Effector memory CD8-positive, alpha-beta T cell (primary cell): ENCODE measurements at regions not wholly inside any gene's neighbourhood (a gene's known extent, or its start where the extent isn't known, plus 50 kb on each side); places are given as distances from the start of the nearest gene placed in this dataset.

ENCODE experiments used
- ATAC-seq: fragments of 150-1000 bp; cut with Tn5 transposase; replicated peaks from 2 replicates; pipeline ENCODE4 v1.10.0; 2021; ENCODE audit warnings: mild to moderate bottlenecking, moderate library complexity
- DNase-seq, 3 experiments: peaks; one replicate each; pipeline ENCODE4 v3.0.0; 2021
- H3K27ac Mint-ChIP-seq, 2 donors: one replicate each; pipeline ENCODE4 v1.8.0; 2022; ENCODE audit warnings: mild to moderate bottlenecking in 2 of 2, mixed read lengths in 2 of 2, moderate library complexity in 2 of 2
- H3K27me3 Mint-ChIP-seq, 2 donors: one replicate each; pipeline ENCODE4 v1.8.0; 2022; ENCODE audit warnings: mixed read lengths in 2 of 2
- H3K36me3 Mint-ChIP-seq: one replicate; pipeline ENCODE4 v1.8.0; 2022; ENCODE audit warnings: mild to moderate bottlenecking, moderate library complexity, mixed read lengths; ENCODE audit not compliant: insufficient read depth
- H3K4me1 Mint-ChIP-seq, 2 donors: one replicate each; pipeline ENCODE4 v1.8.0; 2022; ENCODE audit warnings: low read depth in 2 of 2, mixed read lengths in 2 of 2
- H3K4me3 Mint-ChIP-seq, 2 donors: one replicate each; pipeline ENCODE4 v1.8.0; 2022; ENCODE audit warnings: mild to moderate bottlenecking in 2 of 2, mixed read lengths in 2 of 2, moderate library complexity in 2 of 2
- H3K9me3 Mint-ChIP-seq, 2 donors: one replicate each; pipeline ENCODE4 v1.8.0; 2022; ENCODE audit warnings: mixed read lengths in 2 of 2

DNA sequence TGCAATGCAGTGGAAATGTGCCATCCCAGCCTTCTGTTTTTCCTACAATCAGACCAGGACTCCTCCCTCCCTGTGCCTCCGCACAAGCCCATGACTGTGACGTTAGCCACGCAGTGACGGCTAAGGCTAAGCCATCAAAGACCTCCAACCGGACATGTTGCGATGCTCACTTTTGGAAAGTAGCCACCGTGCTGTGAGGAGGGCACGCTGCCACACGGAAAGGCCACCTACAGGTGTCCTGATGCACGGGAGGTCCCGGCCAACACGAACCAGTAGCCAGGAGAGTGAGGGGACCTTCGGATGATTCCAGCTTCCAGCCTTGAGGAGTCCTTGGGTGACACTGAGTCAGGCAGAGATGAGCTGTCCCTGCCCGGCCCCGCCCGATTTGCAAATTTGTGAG lies 53.9 kb downstream of the FOXL1 start:
- no peaks in the 10 kb centered on the region for H3K9me3 Mint-ChIP-seq
- H3K4me1 Mint-ChIP-seq = peaks cover 0 to 3% of the 10 kb centered on the region in 2 donors
- no peak overlapping the region for H3K27ac Mint-ChIP-seq
- DNase-seq (no peak), ATAC-seq (no peak)
- H3K36me3 Mint-ChIP-seq = no peaks in the 10 kb centered on the region
- H3K27me3 Mint-ChIP-seq = peaks cover 18 to 35% of the 10 kb centered on the region in 2 donors
- H3K4me3 Mint-ChIP-seq = no peak overlapping the region

DNA sequence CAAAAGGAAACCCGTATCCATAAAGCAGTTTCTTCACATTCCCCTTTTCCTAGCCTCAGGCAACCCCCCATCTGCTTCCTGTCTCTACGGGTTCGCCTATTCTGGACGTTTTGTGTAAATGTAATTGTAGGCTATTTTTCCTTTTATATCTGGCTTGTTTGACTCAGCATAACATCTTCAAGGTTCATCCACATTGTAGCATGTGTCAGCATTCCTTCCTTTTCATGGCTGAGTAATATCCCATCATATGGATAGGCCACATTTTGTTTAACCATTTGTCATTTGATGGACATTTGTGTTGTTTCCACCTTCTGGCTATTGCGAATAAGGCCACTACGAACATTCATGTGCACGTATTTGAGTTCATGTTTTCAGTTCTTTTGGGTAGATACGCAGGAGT lies 54.6 kb downstream of the FOXL1 start:
- H3K27me3 Mint-ChIP-seq = peaks cover 22 to 42% of the 10 kb centered on the region in 2 donors
- no peak overlapping the region for H3K27ac Mint-ChIP-seq
- H3K4me1 Mint-ChIP-seq = peaks cover 0 to 3% of the 10 kb centered on the region in 2 donors
- H3K36me3 Mint-ChIP-seq = no peaks in the 10 kb centered on the region
- no peak for DNase-seq
- H3K4me3 Mint-ChIP-seq = no peak overlapping the region
- no peak for ATAC-seq
- no peaks in the 10 kb centered on the region for H3K9me3 Mint-ChIP-seq

DNA sequence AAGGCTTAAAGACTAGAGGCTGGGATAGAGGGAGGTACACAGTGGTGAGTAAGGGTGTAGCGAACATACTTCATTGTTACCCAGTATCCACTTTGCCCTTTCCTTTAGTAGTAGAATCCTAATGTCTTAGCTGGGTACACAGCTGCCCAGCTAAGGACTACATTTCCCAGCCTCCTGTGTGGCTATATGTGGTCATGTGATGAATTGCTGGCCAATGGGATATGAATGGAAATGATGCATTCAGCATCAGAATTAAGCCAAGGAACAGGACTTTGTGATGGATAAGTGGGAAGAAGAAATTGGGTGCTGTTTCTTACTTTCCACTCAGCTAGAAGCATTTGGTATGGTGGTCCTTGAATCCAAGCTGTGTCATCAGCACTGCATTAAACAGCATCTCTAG lies 55.9 kb downstream of the FOXL1 start:
- DNase-seq = no peak
- H3K4me3 Mint-ChIP-seq = no peak overlapping the region
- H3K4me1 Mint-ChIP-seq = peaks cover 0 to 3% of the 10 kb centered on the region in 2 donors
- ATAC-seq = no peak
- H3K36me3 Mint-ChIP-seq = no peaks in the 10 kb centered on the region
- no peaks in the 10 kb centered on the region for H3K9me3 Mint-ChIP-seq
- H3K27ac Mint-ChIP-seq = no peak overlapping the region
- H3K27me3 Mint-ChIP-seq = peaks cover 21 to 55% of the 10 kb centered on the region in 2 donors

DNA sequence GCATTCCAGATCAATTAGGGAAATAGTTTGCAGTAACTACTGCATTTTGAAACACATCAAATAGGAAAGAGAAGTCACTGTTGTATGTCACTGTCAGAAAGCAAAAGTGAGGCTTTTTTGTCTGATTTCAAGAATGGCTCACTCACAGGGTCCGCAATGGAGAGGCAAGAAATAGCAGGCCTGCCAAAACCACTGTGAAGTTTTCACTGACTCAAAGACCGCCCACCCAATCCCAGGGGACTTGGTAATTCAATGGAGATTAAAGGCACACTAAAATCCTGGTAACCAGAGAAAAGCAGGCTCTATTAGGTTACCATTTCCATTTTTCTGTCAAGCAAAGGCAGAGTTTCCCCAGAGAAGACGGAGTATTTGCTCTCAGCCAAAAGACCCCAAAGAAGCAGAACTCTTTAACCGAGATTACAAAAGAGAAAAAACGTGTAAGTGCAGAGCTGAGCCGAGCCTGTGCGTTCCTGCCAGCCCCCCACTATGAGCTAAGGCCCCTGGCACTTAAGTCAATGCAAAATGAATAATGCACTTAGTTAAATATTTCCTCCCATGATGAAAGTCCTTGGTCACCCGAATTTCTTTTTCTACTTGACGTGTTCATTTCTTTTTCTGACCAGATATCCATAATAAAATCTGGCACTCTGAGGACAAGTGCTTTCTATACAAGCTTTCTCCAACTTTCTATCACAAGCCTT lies 57.0 kb downstream of the FOXL1 start:
- no peak overlapping the region for H3K4me3 Mint-ChIP-seq
- H3K4me1 Mint-ChIP-seq = peaks cover 0 to 1% of the 10 kb centered on the region in 2 donors

DNA sequence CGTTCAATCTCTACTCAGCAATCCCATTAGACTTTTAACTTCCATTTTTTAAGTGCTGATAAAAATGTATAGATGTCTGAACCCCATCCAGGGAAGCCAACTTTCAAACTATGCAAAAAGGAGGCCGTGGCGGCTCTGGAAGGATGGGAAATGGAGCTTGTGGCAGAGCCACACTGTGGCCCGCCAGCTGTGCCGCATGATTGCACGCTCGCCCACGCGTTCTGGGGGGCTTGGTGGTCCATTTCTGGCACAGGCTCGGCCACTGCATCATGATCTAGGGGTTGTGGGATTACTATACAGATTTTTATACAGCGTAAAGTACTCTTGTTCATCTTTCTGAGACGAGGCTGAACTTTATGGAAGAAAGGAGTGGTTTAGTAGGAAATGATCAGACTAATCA lies 57.6 kb downstream of the FOXL1 start:
- H3K4me3 Mint-ChIP-seq = no peak overlapping the region
- no peak overlapping the region for H3K27ac Mint-ChIP-seq
- peaks cover 18 to 52% of the 10 kb centered on the region in 2 donors for H3K27me3 Mint-ChIP-seq
- ATAC-seq (no peak), DNase-seq (no peak)
- H3K4me1 Mint-ChIP-seq = no peaks in the 10 kb centered on the region
- H3K9me3 Mint-ChIP-seq = no peaks in the 10 kb centered on the region
- H3K36me3 Mint-ChIP-seq = no peaks in the 10 kb centered on the region

More for the DNA sequence above, 57.0 kb downstream of the FOXL1 start:
- ATAC-seq (no peak), DNase-seq (no peak)
- no peaks in the 10 kb centered on the region for H3K9me3 Mint-ChIP-seq
- H3K36me3 Mint-ChIP-seq = no peaks in the 10 kb centered on the region
- H3K27me3 Mint-ChIP-seq = peaks cover 18 to 58% of the 10 kb centered on the region in 2 donors
- H3K27ac Mint-ChIP-seq = no peak overlapping the region

DNA sequence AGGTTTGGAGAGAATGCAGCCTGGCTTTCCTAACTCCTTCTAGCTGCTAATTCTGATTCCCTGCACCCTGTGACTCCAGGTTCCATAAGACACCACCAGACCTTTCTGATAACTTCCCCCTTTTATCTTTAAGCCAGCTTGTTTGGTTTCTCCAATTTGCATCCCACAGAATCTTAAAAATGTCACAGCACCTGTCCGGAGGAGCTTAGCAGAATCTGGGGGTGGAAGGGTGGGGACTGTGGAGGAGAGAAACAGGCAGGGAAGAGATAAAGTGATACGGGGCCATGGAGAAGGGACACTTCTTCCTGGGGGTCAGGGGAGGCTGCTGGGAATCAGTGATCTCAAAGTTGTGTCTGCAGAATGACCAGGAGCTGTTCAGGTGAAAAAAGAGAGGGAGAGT lies 59.4 kb downstream of the FOXL1 start:
- DNase-seq (no peak), ATAC-seq (no peak)
- Mint-ChIP-seq H3K27ac (no peak overlapping the region), H3K27me3 (peaks cover 18 to 44% of the 10 kb centered on the region in 2 donors), H3K4me3 (no peak overlapping the region), H3K36me3 (no peaks in the 10 kb centered on the region), H3K9me3 (no peaks in the 10 kb centered on the region), H3K4me1 (no peaks in the 10 kb centered on the region)

DNA sequence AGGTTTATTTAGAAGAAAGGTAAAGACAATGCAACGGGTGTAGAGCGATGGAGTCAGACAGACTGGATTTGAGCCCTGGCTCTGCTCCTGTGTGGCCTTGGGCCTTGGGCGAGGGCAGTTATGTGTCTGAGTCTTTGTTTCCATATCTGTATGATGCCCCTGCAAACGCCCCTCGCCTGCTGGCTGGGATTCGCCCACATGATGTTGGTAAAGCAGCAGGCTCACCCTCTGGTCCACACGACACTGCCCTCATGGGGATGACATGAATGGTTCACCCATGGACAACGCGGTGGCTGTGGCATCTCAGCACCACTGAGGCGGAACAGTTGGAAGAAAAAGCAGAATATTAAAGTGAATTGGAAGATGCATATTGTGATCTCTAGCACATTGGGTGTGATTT lies 60.3 kb downstream of the FOXL1 start:
- ATAC-seq (no peak), DNase-seq (no peak)
- Mint-ChIP-seq H3K27ac (no peak overlapping the region), H3K36me3 (no peaks in the 10 kb centered on the region), H3K27me3 (peaks cover 16 to 38% of the 10 kb centered on the region in 2 donors), H3K4me1 (no peaks in the 10 kb centered on the region), H3K4me3 (no peak overlapping the region), H3K9me3 (no peaks in the 10 kb centered on the region)

DNA sequence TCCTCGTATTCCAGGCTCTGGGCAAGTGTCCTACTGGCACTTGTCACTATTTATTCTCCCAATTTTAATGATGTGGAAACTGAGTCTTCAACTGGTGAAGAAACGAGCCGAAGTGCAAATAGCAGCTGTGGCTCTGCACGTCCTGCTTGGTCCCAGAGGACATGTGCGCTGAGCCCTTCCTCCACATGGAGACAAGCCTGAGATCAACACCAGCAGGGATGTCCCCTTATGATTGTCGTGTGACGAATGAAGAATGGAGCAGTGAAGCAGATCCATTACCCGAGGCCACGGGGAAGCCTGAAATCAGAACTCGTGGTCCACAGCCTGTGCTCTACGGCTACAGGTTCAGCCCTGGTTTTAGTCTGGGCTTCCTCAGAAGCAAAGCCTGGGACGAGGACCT lies 61.0 kb downstream of the FOXL1 start:
- H3K27ac Mint-ChIP-seq = no peak overlapping the region
- DNase-seq (no peak), ATAC-seq (no peak)
- peaks cover 13 to 44% of the 10 kb centered on the region in 2 donors for H3K27me3 Mint-ChIP-seq
- H3K36me3 Mint-ChIP-seq = no peaks in the 10 kb centered on the region
- H3K4me1 Mint-ChIP-seq = no peaks in the 10 kb centered on the region
- H3K9me3 Mint-ChIP-seq = no peaks in the 10 kb centered on the region
- H3K4me3 Mint-ChIP-seq = no peak overlapping the region

DNA sequence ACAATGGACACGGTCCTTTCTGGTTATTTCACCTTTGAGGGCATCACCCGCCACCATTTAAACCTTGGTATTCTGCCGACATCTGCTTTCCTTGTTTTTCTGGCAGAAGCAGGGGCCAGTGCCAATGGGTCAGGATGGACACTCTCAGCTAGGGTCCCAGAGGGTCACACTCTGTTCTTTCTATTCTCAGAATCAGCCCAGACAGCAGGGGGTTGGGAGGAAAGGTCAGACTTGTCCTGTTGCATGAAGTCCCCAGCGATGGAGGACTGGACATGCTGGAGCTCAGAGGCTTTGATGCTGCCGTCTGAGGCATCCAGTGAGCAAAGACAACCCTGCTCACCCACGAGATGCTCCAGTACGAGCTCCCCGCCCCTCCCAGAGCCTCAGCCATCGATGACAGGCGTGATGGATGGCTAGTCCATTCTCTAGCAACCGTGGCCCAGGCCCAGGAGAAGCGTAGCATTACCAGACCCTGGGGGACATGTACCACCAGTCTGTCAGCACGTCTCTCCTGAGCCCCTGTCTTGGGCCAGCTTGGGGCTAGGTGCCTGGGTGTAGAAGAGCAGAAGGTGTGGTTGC lies 62.0 kb downstream of the FOXL1 start:
- DNase-seq (no peak), ATAC-seq (no peak)
- Mint-ChIP-seq H3K4me3 (no peak overlapping the region), H3K27me3 (peaks cover 5 to 44% of the 10 kb centered on the region in 2 donors), H3K4me1 (no peaks in the 10 kb centered on the region), H3K27ac (no peak overlapping the region), H3K36me3 (no peaks in the 10 kb centered on the region), H3K9me3 (no peaks in the 10 kb centered on the region)

DNA sequence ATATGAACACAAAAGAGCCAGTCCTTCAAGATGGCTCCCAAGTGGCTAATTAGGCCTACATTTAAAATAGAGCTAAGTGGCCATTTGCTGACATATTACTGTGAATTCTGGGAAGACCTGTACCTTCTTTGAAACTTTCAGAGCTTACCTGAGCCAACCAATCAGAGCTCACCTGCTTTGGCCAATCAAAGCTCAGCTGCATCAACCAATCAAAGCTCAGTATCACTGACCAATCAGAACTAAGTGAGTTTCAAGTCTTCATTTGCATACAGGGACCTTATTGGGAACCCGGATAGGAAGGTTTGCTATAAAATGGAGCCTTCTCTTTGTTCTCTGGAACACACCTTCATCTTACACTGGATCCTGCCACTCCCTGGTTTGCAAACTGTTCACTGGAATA lies 63.7 kb downstream of the FOXL1 start:
- H3K36me3 Mint-ChIP-seq = no peaks in the 10 kb centered on the region
- H3K27me3 Mint-ChIP-seq = peaks cover 5 to 49% of the 10 kb centered on the region in 2 donors
- no peak for ATAC-seq
- no peak overlapping the region for H3K27ac Mint-ChIP-seq
- H3K4me3 Mint-ChIP-seq = no peak overlapping the region
- no peak for DNase-seq
- H3K4me1 Mint-ChIP-seq = no peaks in the 10 kb centered on the region
- peaks cover 0 to under 1% of the 10 kb centered on the region in 2 donors for H3K9me3 Mint-ChIP-seq

DNA sequence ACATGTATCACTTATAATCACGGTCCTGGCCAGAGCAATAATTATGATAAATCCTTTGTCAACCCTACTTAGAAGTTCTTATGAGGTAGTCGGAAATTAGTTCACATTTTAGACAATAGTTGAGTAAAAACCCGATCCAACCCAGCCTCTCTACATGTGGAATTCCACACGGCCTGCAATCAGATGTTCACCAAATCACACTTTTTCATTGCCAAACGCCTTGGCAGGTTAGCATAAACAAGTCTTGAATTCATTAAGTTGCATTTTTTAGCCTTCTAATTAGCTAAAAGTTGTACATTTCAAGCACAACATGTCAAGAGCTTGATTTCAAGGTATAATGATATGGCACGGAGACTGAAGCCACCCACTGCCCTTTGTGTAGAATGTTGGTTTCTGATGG lies 65.3 kb downstream of the FOXL1 start:
- H3K27me3 Mint-ChIP-seq = peaks cover 0 to 47% of the 10 kb centered on the region in 2 donors

DNA sequence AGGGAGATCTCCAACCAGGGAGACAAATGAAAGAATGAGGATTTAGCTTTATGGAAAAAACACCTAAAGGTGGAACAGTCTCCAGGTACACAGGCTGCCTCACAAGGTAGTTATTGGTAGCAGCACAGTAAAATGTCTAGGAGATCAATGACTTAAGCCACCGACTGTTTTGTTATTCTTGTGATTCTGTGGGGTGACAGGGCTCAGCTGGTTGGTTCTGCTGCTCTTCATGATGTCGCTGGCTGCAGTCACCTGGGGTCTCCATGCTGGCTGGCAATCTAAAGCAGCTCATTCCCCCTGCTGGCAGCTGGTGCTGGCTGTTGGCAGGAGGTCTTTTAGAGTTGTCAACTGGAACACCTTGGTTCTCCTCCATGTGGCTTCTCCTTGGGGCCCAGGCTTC lies 69.2 kb downstream of the FOXL1 start:
- Mint-ChIP-seq H3K27me3 (peaks cover 12 to 41% of the 10 kb centered on the region in 2 donors), H3K9me3 (peaks cover 0 to 2% of the 10 kb centered on the region in 2 donors), H3K36me3 (no peaks in the 10 kb centered on the region), H3K4me3 (no peak overlapping the region), H3K4me1 (no peaks in the 10 kb centered on the region), H3K27ac (no peak overlapping the region)
- no peak for DNase-seq
- no peak for ATAC-seq

More for the DNA sequence above, 65.3 kb downstream of the FOXL1 start:
- Mint-ChIP-seq H3K9me3 (peaks cover 0 to 2% of the 10 kb centered on the region in 2 donors), H3K4me1 (no peaks in the 10 kb centered on the region), H3K4me3 (no peak overlapping the region), H3K36me3 (no peaks in the 10 kb centered on the region), H3K27ac (no peak overlapping the region)
- DNase-seq (no peak), ATAC-seq (no peak)

DNA sequence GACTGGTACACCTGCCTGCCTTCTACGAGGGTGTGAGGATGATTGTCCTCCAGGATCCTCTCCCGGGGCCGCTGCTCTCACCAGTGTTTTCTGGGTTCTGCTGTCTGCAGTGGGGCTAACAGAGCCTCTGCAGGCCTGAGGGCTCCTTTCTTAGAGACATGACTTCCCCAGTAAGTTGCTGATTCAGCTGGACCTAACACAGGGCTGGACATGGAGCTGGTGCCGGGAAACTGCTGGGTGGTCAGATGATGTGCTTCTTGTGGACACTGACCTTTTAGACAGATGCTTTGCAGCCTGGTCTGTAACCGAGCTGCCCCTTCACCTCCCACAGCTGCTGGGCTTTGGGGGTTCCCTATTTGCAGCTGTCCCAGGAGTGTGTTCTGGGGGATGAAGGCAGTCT lies 71.5 kb downstream of the FOXL1 start:
- Mint-ChIP-seq H3K9me3 (peaks cover 0 to 2% of the 10 kb centered on the region in 2 donors), H3K27me3 (peaks cover 12 to 36% of the 10 kb centered on the region in 2 donors), H3K4me1 (no peaks in the 10 kb centered on the region), H3K4me3 (no peak overlapping the region), H3K36me3 (no peaks in the 10 kb centered on the region), H3K27ac (no peak overlapping the region)
- DNase-seq (no peak), ATAC-seq (no peak)

DNA sequence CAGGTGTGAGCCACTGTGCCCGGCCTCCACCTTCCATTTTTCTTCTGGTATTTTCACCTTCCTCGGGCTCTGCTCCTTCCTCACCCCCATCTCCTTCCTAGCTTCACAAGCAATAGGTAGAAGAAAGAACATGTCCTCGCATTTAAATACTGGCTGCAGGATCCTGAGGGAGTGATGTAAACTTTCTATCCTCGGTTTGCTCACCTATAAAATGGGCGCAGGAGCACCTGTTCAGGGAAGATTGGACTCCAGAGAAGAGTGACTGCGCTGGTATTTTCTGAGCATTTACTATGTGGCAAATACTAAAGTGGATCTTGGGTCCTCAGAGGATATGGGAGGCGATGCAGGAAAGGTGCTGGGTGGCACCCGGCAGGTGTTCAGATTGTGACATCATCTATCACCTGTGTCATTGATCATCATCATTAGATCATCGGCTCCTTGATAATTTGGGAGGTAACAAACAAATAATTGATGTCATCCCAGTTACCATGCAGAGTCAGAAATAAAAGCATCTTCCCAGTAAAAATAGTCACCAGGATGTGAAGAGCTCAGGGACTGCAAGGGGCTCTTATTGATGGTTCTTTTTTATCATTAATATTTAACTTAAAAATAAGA lies 72.8 kb downstream of the FOXL1 start:
- ATAC-seq = no peak
- Mint-ChIP-seq H3K9me3 (peaks cover 0 to 2% of the 10 kb centered on the region in 2 donors), H3K27me3 (peaks cover 12 to 28% of the 10 kb centered on the region in 2 donors), H3K4me1 (no peaks in the 10 kb centered on the region), H3K36me3 (no peaks in the 10 kb centered on the region), H3K4me3 (no peak overlapping the region), H3K27ac (no peak overlapping the region)
- DNase-seq = no peak
